H1 (cell line): ENCODE measurements at regions not wholly inside any gene's neighbourhood (a gene's known extent, or its start where the extent isn't known, plus 50 kb on each side); places are given as distances from the start of the nearest gene placed in this dataset.

Experiments
- CTCF ChIA-PET: fragments of 300-600 bp; sonication (Branson Sonifier 250); formaldehyde crosslinking; loops from one replicate; lab custom pipeline; 2021; ENCODE audit not compliant: partially characterized antibody; lab: Charles Lee
- POLR2A ChIA-PET: fragments of 300-600 bp; sonication (Branson Sonifier 250); formaldehyde crosslinking; loops from one replicate; lab custom pipeline; 2021; ENCODE audit warnings: inconsistent platforms; ENCODE audit not compliant: partially characterized antibody; lab: Charles Lee
- DNase-seq, 2 experiments: peaks; one replicate each; pipeline versions ENCODE4 v3.0.0 to v3.0.0-alpha.2; 2010 to 2022; ENCODE audit warnings: low spot score in 2 of 2, low read depth in 1 of 2, mixed read lengths in 1 of 2
- FAIRE-seq: peaks from 2 replicates; lab custom pipeline; 2011; peaks lifted over from hg19 to GRCh38; lab: Jason Lieb, UNC
- H2AFZ ChIP-seq: 2 replicates; pipeline ENCODE4 v1.8.1; 2012; ENCODE audit warnings: low read length, inconsistent platforms
- H2AK5ac ChIP-seq: 2 replicates; pipeline ENCODE4 v1.6.1; 2013; ENCODE audit warnings: low read depth, low read length
- H2BK120ac ChIP-seq: replicated peaks from 2 replicates; pipeline ENCODE3; 2013; ENCODE audit warnings: low read depth, low read length, inconsistent platforms
- H2BK12ac ChIP-seq: 2 replicates; pipeline ENCODE4 v1.6.1; 2013; ENCODE audit warnings: low read depth, low read length
- H2BK15ac ChIP-seq: 2 replicates; pipeline ENCODE4 v1.6.1; 2013; ENCODE audit warnings: low read length
- H2BK20ac ChIP-seq: 2 replicates; pipeline ENCODE4 v1.6.1; 2013; ENCODE audit warnings: low read length
- H2BK5ac ChIP-seq: 2 replicates; pipeline ENCODE4 v1.6.1; 2013; ENCODE audit warnings: low read depth, low read length
- H3K14ac ChIP-seq: 2 replicates; pipeline ENCODE4 v1.6.1; 2013; ENCODE audit warnings: inconsistent platforms; ENCODE audit not compliant: insufficient read length
- H3K18ac ChIP-seq: 2 replicates; pipeline ENCODE4 v1.6.1; 2013; ENCODE audit warnings: low read length; ENCODE audit errors: extremely low read depth
- H3K23ac ChIP-seq: 2 replicates; pipeline ENCODE4 v1.6.1; 2013; ENCODE audit warnings: inconsistent platforms; ENCODE audit not compliant: insufficient read length
- H3K23me2 ChIP-seq: 2 replicates; pipeline ENCODE4 v1.6.1; 2013; ENCODE audit warnings: low read depth, low read length
- H3K27ac ChIP-seq: 2 replicates; pipeline ENCODE4 v1.6.1; 2011; ENCODE audit warnings: low read depth, low read length, inconsistent platforms
- H3K27me3 ChIP-seq, 4 experiments: replicated peaks in 1 of 4; 1 replicate in 1 of 4; 2 replicates in 3 of 4; pipeline versions ENCODE4 v1.6.1 to v1.8.1; 2011 to 2013; ENCODE audit warnings: low read length in 3 of 4, mild to moderate bottlenecking in 3 of 4, inconsistent platforms in 2 of 4, mixed read lengths in 2 of 4, moderate library complexity in 1 of 4; ENCODE audit not compliant: control insufficient read depth in 3 of 4, insufficient read depth in 3 of 4; ENCODE audit errors: extremely low read depth in 1 of 4
- H3K36me3 ChIP-seq, 4 experiments: 2 replicates each; pipeline versions ENCODE4 v1.6.1 to v1.8.1; 2011 to 2013; ENCODE audit warnings: mild to moderate bottlenecking in 4 of 4, low read length in 3 of 4, moderate library complexity in 2 of 4, control low read depth in 1 of 4, inconsistent platforms in 1 of 4; ENCODE audit not compliant: insufficient read depth in 4 of 4, control insufficient read depth in 2 of 4
- H3K4ac ChIP-seq: replicated peaks from 2 replicates; pipeline ENCODE3; 2013; ENCODE audit warnings: low read length, low read depth, mixed read lengths, inconsistent platforms; ENCODE audit not compliant: insufficient read length
- H3K4me1 ChIP-seq, 4 experiments: replicated peaks in 1 of 4; 1 replicate in 1 of 4; 2 replicates in 3 of 4; pipeline versions ENCODE4 v1.6.1 to v1.8.1; 2011 to 2013; ENCODE audit warnings: low read length in 3 of 4, inconsistent platforms in 2 of 4, mixed read lengths in 1 of 4; ENCODE audit not compliant: insufficient read depth in 4 of 4, control insufficient read depth in 3 of 4
- H3K4me2 ChIP-seq, 2 experiments: 2 replicates each; pipeline versions ENCODE4 v1.6.1 to v1.8.1; 2011 to 2013; ENCODE audit warnings: low read depth in 2 of 2, low read length in 2 of 2, control low read depth in 1 of 2, inconsistent platforms in 1 of 2, mild to moderate bottlenecking in 1 of 2; ENCODE audit not compliant: insufficient read depth in 1 of 2
- H3K4me3 ChIP-seq, 4 experiments: fragments of 200-600, 300-600 bp in 1 of 4; sonication (generic), shearing (Covaris generic), sonication (Bioruptor Twin) in 1 of 4; 2 replicates each; pipeline versions ENCODE4 v1.5.1 to v1.8.1; 2011 to 2016; ENCODE audit warnings: low read length in 4 of 4, low read depth in 3 of 4, control low read depth in 2 of 4, inconsistent platforms in 2 of 4, mild to moderate bottlenecking in 2 of 4, mixed read lengths in 1 of 4, moderate library complexity in 1 of 4; ENCODE audit not compliant: insufficient read depth in 2 of 4; ENCODE audit errors: extremely low read depth in 1 of 4
- H3K56ac ChIP-seq: replicated peaks from 2 replicates; pipeline ENCODE3; 2013; ENCODE audit warnings: low read depth, mild to moderate bottlenecking, mixed read lengths, low read length, inconsistent platforms; ENCODE audit not compliant: insufficient read length
- H3K79me1 ChIP-seq: 2 replicates; pipeline ENCODE4 v1.6.1; 2013; ENCODE audit warnings: low read depth, low read length, control low read depth
- H3K79me2 ChIP-seq, 2 experiments: 2 replicates each; pipeline versions ENCODE4 v1.6.1 to v1.8.1; 2012 to 2013; ENCODE audit warnings: low read length in 2 of 2, mild to moderate bottlenecking in 2 of 2, inconsistent platforms in 1 of 2; ENCODE audit not compliant: insufficient read depth in 2 of 2, control insufficient read depth in 1 of 2
- H3K9ac ChIP-seq, 4 experiments: replicated peaks in 1 of 4; 1 replicate in 1 of 4; 2 replicates in 3 of 4; pipeline versions ENCODE4 v1.6.1 to v1.8.1; 2011 to 2013; ENCODE audit warnings: low read depth in 3 of 4, low read length in 3 of 4, control low read depth in 2 of 4, mild to moderate bottlenecking in 2 of 4, moderate library complexity in 2 of 4, inconsistent platforms in 1 of 4; ENCODE audit errors: extremely low read depth in 1 of 4
- H3K9me3 ChIP-seq, 2 experiments: 2 replicates each; pipeline versions ENCODE4 v1.6.1 to v1.8.1; 2012 to 2013; ENCODE audit warnings: mild to moderate bottlenecking in 2 of 2, moderate library complexity in 2 of 2, control low read depth in 1 of 2, inconsistent platforms in 1 of 2, low read depth in 1 of 2, low read length in 1 of 2, mixed read lengths in 1 of 2; ENCODE audit not compliant: insufficient read depth in 2 of 2
- H4K20me1 ChIP-seq, 2 experiments: replicated peaks in 1 of 2; 2 replicates each; pipeline versions ENCODE3 to v1.8.1; 2011 to 2013; ENCODE audit warnings: inconsistent platforms in 2 of 2, low read length in 2 of 2, mild to moderate bottlenecking in 1 of 2; ENCODE audit not compliant: insufficient read depth in 2 of 2, control insufficient read depth in 1 of 2
- H4K5ac ChIP-seq: 2 replicates; pipeline ENCODE4 v1.6.1; 2013; ENCODE audit warnings: low read length, low read depth, mixed read lengths, inconsistent platforms; ENCODE audit not compliant: insufficient read length
- H4K8ac ChIP-seq: 2 replicates; pipeline ENCODE4 v1.8.0; 2013; ENCODE audit warnings: mild to moderate bottlenecking, moderate library complexity, low read length, inconsistent platforms; ENCODE audit not compliant: insufficient read depth; ENCODE audit errors: extremely low read depth
- H4K91ac ChIP-seq: replicated peaks from 2 replicates; pipeline ENCODE3; 2013; ENCODE audit warnings: low read length, mixed read lengths, inconsistent platforms; ENCODE audit not compliant: insufficient read length
- ATF2 ChIP-seq: IDR thresholded peaks from 2 replicates; pipeline ENCODE4 v1.6.1; 2012; ENCODE audit warnings: low read length, inconsistent platforms
- EGR1 ChIP-seq: IDR thresholded peaks from 2 replicates; pipeline ENCODE4 v1.6.1; 2011; ENCODE audit warnings: low read depth, low read length, borderline replicate concordance
- HDAC6 ChIP-seq: IDR thresholded peaks from one replicate; pipeline ENCODE4 v1.7.1; 2012; ENCODE audit warnings: low read depth, mild to moderate bottlenecking, inconsistent platforms, low read length, moderate library complexity
- POLR2AphosphoS5 ChIP-seq: IDR thresholded peaks from 2 replicates; pipeline ENCODE4 v1.6.1; 2011; ENCODE audit warnings: low read depth, low read length
- RBBP5 ChIP-seq: IDR thresholded peaks from 2 replicates; pipeline ENCODE4 v1.7.1; 2012; ENCODE audit warnings: low read depth, mild to moderate bottlenecking, inconsistent platforms, low read length, moderate library complexity, borderline replicate concordance
- ZNF274 ChIP-seq: IDR thresholded peaks from 2 replicates; pipeline ENCODE4 v1.7.0; 2012; ENCODE audit warnings: low read length, borderline replicate concordance; ENCODE audit errors: extremely low read depth
- WGBS, 2 experiments: shearing (Covaris generic) in 1 of 2; methylation state at CpG; one replicate each; pipeline versions ENCODE4 v1.1.6 to v1.1.7; 2013 to 2015; ENCODE audit warnings: low lambda C conversion rate in 2 of 2, mixed read lengths in 2 of 2, inconsistent platforms in 1 of 2, low coverage in 1 of 2, missing lambda C conversion rate in 1 of 2; ENCODE audit not compliant: insufficient replicate concordance in 2 of 2, insufficient coverage in 1 of 2, insufficient read length in 1 of 2; ENCODE audit errors: extremely low coverage in 1 of 2, missing lambda C conversion rate in 1 of 2; 5-methylcytosine and 5-hydroxymethylcytosine counted together

GRCh38 chr2:217275091-217275490, 415.2 kb upstream of the TNP1 start:
- H3K27me3 ChIP-seq, result peaks cover 58 to 90% (median 75%) of the 10 kb centered on the region in 4 experiments
- H3K4me1 ChIP-seq, result peaks cover 0 to 6% (median 0%) of the 10 kb centered on the region in 4 experiments; a peak in 2 of 7 replicates
- peaks cover 10 to 23% of the 10 kb centered on the region in 2 experiments for H4K20me1 ChIP-seq
- H3K27ac ChIP-seq, result no peak overlapping the region
- DNase-seq (no peak), FAIRE-seq (no peak)
- ChIA-PET CTCF (interaction anchor here (0.8 to 1.1 kb wide), 2 partner anchors 236 to 375 kb away, joined by 3 read pairs; no protein-coding TSS in a partner anchor), POLR2A (no interaction called here)
- H3K36me3 ChIP-seq, result no peaks in the 10 kb centered on the region
- no peak overlapping the region for H3K4ac ChIP-seq
- H3K9me3 ChIP-seq, result no peaks in the 10 kb centered on the region
- H2AFZ ChIP-seq, result no peak overlapping the region
- no peak overlapping the region for H4K91ac ChIP-seq
- no peak overlapping the region for H2BK12ac ChIP-seq
- no peak overlapping the region for H3K4me2 ChIP-seq
- no peak overlapping the region for H3K23ac ChIP-seq
- no peak overlapping the region for H4K8ac ChIP-seq
- no peak overlapping the region for H3K14ac ChIP-seq
- H4K5ac ChIP-seq, result no peak overlapping the region
- no peak overlapping the region for H3K9ac ChIP-seq
- no peak overlapping the region for H3K18ac ChIP-seq
- no peak overlapping the region for H3K4me3 ChIP-seq
- H3K79me1 ChIP-seq, result no peaks in the 10 kb centered on the region
- no peaks in the 10 kb centered on the region for H3K23me2 ChIP-seq
- H2BK20ac ChIP-seq, result no peak overlapping the region
- no peak overlapping the region for H2BK5ac ChIP-seq
- H3K79me2 ChIP-seq, result no peaks in the 10 kb centered on the region
- 90% methylated on average over 5 of the region's 5 CpGs; no CpG with 5 or more reads in 1 of the 2 experiments for WGBS, 2 experiments
- no peak overlapping the region for H2AK5ac ChIP-seq
- H2BK120ac ChIP-seq, result no peak overlapping the region
- H2BK15ac ChIP-seq, result no peak overlapping the region
- H3K56ac ChIP-seq, result no peak overlapping the region
- no peak for TF ChIP-seq ATF2
- no peak for TF ChIP-seq RBBP5
- TF ChIP-seq ZNF274, result no peak
- TF ChIP-seq EGR1, result no peak
- TF ChIP-seq HDAC6, result no peak
- no peak for TF ChIP-seq POLR2AphosphoS5
